ENCODE measurements at regions not wholly inside any gene's neighbourhood (a gene's known extent, or its start where the extent isn't known, plus 50 kb on each side); places are given as distances from the start of the nearest gene placed in this dataset.

DNA sequence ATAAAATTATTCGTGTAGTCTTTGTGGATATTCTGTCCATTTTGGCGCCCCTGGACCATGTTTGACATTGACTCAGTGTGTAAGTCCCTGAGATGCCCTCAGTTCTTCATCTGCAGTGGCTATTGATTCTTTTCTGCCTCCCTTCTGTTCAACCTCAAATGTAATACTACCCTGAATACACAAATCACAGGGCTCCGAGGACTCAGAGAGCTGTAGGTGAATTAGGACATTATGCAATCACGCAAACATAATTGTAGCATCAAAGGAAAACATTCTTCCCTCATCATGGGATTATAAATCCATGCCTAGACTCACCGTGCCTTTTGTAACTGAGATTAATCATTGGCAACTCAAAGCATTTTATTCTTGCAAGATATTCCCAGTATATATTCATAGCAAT is 161.4 kb upstream of the PACRGL start:
- TF ChIP-seq, protein P1, sequence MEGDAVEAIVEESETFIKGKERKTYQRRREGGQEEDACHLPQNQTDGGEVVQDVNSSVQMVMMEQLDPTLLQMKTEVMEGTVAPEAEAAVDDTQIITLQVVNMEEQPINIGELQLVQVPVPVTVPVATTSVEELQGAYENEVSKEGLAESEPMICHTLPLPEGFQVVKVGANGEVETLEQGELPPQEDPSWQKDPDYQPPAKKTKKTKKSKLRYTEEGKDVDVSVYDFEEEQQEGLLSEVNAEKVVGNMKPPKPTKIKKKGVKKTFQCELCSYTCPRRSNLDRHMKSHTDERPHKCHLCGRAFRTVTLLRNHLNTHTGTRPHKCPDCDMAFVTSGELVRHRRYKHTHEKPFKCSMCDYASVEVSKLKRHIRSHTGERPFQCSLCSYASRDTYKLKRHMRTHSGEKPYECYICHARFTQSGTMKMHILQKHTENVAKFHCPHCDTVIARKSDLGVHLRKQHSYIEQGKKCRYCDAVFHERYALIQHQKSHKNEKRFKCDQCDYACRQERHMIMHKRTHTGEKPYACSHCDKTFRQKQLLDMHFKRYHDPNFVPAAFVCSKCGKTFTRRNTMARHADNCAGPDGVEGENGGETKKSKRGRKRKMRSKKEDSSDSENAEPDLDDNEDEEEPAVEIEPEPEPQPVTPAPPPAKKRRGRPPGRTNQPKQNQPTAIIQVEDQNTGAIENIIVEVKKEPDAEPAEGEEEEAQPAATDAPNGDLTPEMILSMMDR (IDR thresholded peaks at IDR 0.05; ENCODE audit: partially characterized antibody, unreplicated experiment) = no peak
- DNase-seq = no peak
- Mint-ChIP-seq H3K27ac (ENCODE audit: unreplicated experiment) (no peak overlapping the region), H3K4me1 (ENCODE audit: low read depth, unreplicated experiment) (peaks cover 7% of the 10 kb centered on the region), H3K27me3 (ENCODE audit: unreplicated experiment) (peaks cover 3% of the 10 kb centered on the region), H3K4me3 (ENCODE audit: unreplicated experiment) (no peak overlapping the region), H3K9me3 (ENCODE audit: unreplicated experiment) (no peaks in the 10 kb centered on the region), H3K36me3 (ENCODE audit: unreplicated experiment) (no peaks in the 10 kb centered on the region)

- Mint-ChIP-seq H3K4me1 (ENCODE audit: low read depth, unreplicated experiment) (peaks cover 7% of the 10 kb centered on the region), H3K4me3 (ENCODE audit: unreplicated experiment) (no peak overlapping the region), H3K27me3 (ENCODE audit: unreplicated experiment) (no peaks in the 10 kb centered on the region), H3K36me3 (ENCODE audit: unreplicated experiment) (no peaks in the 10 kb centered on the region), H3K27ac (ENCODE audit: unreplicated experiment) (no peak overlapping the region), H3K9me3 (ENCODE audit: unreplicated experiment) (no peaks in the 10 kb centered on the region)
- TF ChIP-seq, protein P1 (IDR thresholded peaks at IDR 0.05; ENCODE audit: partially characterized antibody, unreplicated experiment) = no peak
- DNase-seq = no peak
These were observed 157.1 kb upstream of the PACRGL start for GRCh38 chr4:20543131-20543530.

- Mint-ChIP-seq H3K27me3 (ENCODE audit: unreplicated experiment) (no peaks in the 10 kb centered on the region), H3K4me3 (ENCODE audit: unreplicated experiment) (no peak overlapping the region), H3K4me1 (ENCODE audit: low read depth, unreplicated experiment) (peaks cover 2% of the 10 kb centered on the region), H3K9me3 (ENCODE audit: unreplicated experiment) (no peaks in the 10 kb centered on the region), H3K36me3 (ENCODE audit: unreplicated experiment) (no peaks in the 10 kb centered on the region), H3K27ac (ENCODE audit: unreplicated experiment) (no peak overlapping the region)
- TF ChIP-seq, protein P1 (IDR thresholded peaks at IDR 0.05; ENCODE audit: partially characterized antibody, unreplicated experiment) = peak; percentile 67
- DNase-seq = no peak
These were observed 155.6 kb upstream of the PACRGL start for GRCh38 chr4:20544645-20545044.

DNA sequence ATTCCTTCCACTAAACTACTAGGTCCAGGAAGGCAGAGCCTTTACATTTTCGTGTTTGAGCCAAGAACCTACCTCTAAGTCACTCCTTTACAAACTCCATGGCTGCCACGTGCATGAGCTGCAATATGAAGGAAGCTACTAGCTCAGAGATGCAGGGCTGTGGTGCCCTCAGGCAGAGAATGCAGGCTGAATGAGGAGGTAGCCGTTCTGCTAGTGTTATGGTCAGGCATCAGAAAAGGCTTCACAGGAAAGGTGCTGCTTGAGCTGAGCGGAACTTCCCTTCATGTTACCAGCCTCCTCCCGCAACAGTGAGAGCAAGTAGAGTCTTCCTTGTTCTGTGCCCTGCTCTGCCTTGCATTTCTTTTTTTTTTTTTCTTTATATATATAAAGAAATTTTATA is 148.3 kb upstream of the PACRGL start:
- H3K36me3 Mint-ChIP-seq (ENCODE audit: unreplicated experiment) = no peaks in the 10 kb centered on the region
- H3K27me3 Mint-ChIP-seq (ENCODE audit: unreplicated experiment) = no peaks in the 10 kb centered on the region
- H3K27ac Mint-ChIP-seq (ENCODE audit: unreplicated experiment) = no peak overlapping the region
- no peaks in the 10 kb centered on the region for H3K4me1 Mint-ChIP-seq (ENCODE audit: low read depth, unreplicated experiment)
- DNase-seq = no peak
- H3K4me3 Mint-ChIP-seq (ENCODE audit: unreplicated experiment) = no peak overlapping the region
- H3K9me3 Mint-ChIP-seq (ENCODE audit: unreplicated experiment) = no peaks in the 10 kb centered on the region
- TF ChIP-seq, protein P1 (IDR thresholded peaks at IDR 0.05; ENCODE audit: partially characterized antibody, unreplicated experiment) = no peak

- Mint-ChIP-seq H3K9me3 (ENCODE audit: unreplicated experiment) (no peaks in the 10 kb centered on the region), H3K36me3 (ENCODE audit: unreplicated experiment) (no peaks in the 10 kb centered on the region), H3K27me3 (ENCODE audit: unreplicated experiment) (no peaks in the 10 kb centered on the region), H3K27ac (ENCODE audit: unreplicated experiment) (no peak overlapping the region), H3K4me1 (ENCODE audit: low read depth, unreplicated experiment) (no peaks in the 10 kb centered on the region), H3K4me3 (ENCODE audit: unreplicated experiment) (no peak overlapping the region)
- DNase-seq = no peak
- TF ChIP-seq, protein P1 (IDR thresholded peaks at IDR 0.05; ENCODE audit: partially characterized antibody, unreplicated experiment) = no peak
These were observed 146.1 kb upstream of the PACRGL start for GRCh38 chr4:20554134-20554533.

Measured in glutamatergic neuron (in vitro differentiated cells).